Esophagus squamous epithelium (tissue), 5 donors: ENCODE measurements at regions not wholly inside any gene's neighbourhood (a gene's known extent, or its start where the extent isn't known, plus 50 kb on each side); places are given as distances from the start of the nearest gene placed in this dataset.

Experiments used
- DNase-seq: peaks from one replicate; lab custom pipeline; 2025; lab: John Stamatoyannopoulos, UW
- H3K27ac ChIP-seq, 4 donors: fragments of 200-600 bp; sonication (generic); one replicate each; pipeline ENCODE4 v1.5.1; 2016 to 2019; ENCODE audit warnings: mild to moderate bottlenecking in 1 of 4
- H3K27me3 ChIP-seq, 4 donors: fragments of 200-600 bp; sonication (generic); 1 replicate in 3 of 4; 2 replicates in 1 of 4; pipeline versions ENCODE4 v1.5.1 to v1.6.0; 2017 to 2021; ENCODE audit warnings: antibody characterized with exemption in 1 of 4
- H3K36me3 ChIP-seq, 3 donors: fragments of 200-600 bp; sonication (generic); one replicate each; pipeline ENCODE4 v1.5.1; 2016 to 2019
- H3K4me1 ChIP-seq, 3 donors: fragments of 200-600 bp; sonication (generic); one replicate each; pipeline ENCODE4 v1.5.1; 2017 to 2019
- H3K4me3 ChIP-seq, 4 donors: fragments of 200-600 bp; sonication (generic); 1 replicate in 3 of 4; 2 replicates in 1 of 4; pipeline ENCODE4 v1.5.1; 2016 to 2019; ENCODE audit warnings: mild to moderate bottlenecking in 2 of 4, moderate library complexity in 1 of 4
- H3K9me3 ChIP-seq, 3 donors: fragments of 200-600 bp; sonication (generic); one replicate each; pipeline ENCODE4 v1.5.1; 2016 to 2019
- POLR2A ChIP-seq, 4 donors: fragments of 450-650 bp; IDR thresholded peaks; one replicate each; pipeline ENCODE4 v1.6.1; 2017; ENCODE audit warnings: antibody characterized with exemption in 4 of 4, mild to moderate bottlenecking in 4 of 4, moderate library complexity in 3 of 4
- WGBS, 2 donors: methylation state at CpG; one replicate each; pipeline ENCODE4 v1.1.5; 2018; 5-methylcytosine and 5-hydroxymethylcytosine counted together
- intact Hi-C: fragments of 100-400 bp; cut with DNase I; formaldehyde crosslinking; loops from one replicate; pipeline ENCODE4 v1.15.0; 2022
- TF ChIP-seq, protein P1 (sequence below), 6 experiments: fragments of 450-650 bp in 4 of 6; fragments of 200-600 bp in 2 of 6; sonication (generic) in 2 of 6; IDR thresholded peaks; one replicate each; pipeline ENCODE4 v1.5.1; 2016 to 2019; ENCODE audit warnings: antibody characterized with exemption in 6 of 6, mild to moderate bottlenecking in 4 of 6, moderate library complexity in 4 of 6
- donor health status: DM: yes; HTN: yes; CAD: no.

DNA sequence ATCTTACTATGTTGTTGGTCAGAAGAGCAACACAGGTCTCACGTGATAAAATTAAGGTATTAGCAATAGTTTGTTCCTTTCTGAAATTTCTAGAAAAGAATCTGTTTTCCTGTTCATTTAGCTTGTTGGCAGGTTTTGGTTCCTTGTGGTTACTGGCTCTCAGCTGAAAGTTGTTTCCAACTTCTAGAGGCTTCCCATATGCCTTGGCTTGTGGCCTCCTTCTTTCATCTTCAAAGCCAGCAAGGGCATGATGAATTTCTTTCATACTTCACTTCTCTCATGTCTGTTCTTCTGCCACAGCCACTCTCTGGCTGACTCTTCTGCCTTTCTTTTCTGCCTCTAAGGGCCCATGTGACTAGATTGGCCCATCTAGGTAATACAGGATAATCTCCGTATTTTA lies 193.7 kb downstream of the TRIB2 start:
- intact Hi-C loops = no loop called here
- 70 to 81% methylated on average over 2 of the region's 2 CpGs for WGBS, 2 donors
- no peaks in the 10 kb centered on the region for H3K27me3 ChIP-seq

DNA sequence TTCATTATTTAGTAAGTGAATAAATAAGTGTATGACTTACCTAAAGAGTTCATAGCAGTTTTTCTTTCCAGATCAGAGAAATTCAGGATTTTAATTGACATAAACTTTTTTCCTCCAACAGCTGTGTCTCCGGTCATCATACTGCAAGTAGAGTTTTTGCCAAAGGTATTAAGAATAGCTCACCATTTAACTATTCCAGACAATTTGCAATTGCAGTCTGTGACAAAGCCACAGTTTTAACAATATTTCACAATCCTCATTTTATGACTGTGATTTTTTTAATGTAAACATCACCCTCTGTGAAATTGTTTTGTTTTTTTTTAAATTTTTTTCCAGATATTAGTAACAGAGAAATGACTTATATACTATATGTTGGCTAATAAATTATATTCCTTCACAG lies 199.1 kb downstream of the TRIB2 start:
- no peak for DNase-seq
- Histone ChIP-seq H3K27me3 (no peaks in the 10 kb centered on the region), H3K27ac (no peak overlapping the region), H3K36me3 (no peaks in the 10 kb centered on the region), H3K4me3 (no peak overlapping the region), H3K9me3 (no peaks in the 10 kb centered on the region), H3K4me1 (peaks cover 0 to 12% (median 10%) of the 10 kb centered on the region in 3 donors)
- intact Hi-C loops = no loop called here
- TF ChIP-seq, protein P1, sequence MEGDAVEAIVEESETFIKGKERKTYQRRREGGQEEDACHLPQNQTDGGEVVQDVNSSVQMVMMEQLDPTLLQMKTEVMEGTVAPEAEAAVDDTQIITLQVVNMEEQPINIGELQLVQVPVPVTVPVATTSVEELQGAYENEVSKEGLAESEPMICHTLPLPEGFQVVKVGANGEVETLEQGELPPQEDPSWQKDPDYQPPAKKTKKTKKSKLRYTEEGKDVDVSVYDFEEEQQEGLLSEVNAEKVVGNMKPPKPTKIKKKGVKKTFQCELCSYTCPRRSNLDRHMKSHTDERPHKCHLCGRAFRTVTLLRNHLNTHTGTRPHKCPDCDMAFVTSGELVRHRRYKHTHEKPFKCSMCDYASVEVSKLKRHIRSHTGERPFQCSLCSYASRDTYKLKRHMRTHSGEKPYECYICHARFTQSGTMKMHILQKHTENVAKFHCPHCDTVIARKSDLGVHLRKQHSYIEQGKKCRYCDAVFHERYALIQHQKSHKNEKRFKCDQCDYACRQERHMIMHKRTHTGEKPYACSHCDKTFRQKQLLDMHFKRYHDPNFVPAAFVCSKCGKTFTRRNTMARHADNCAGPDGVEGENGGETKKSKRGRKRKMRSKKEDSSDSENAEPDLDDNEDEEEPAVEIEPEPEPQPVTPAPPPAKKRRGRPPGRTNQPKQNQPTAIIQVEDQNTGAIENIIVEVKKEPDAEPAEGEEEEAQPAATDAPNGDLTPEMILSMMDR (IDR thresholded peaks at IDR 0.05) = no peak
- no peak for TF ChIP-seq POLR2A (IDR thresholded peaks at IDR 0.05)
- 79 to 96% methylated on average over 1 of the region's 1 CpG for WGBS, 2 donors

More for the DNA sequence above, 193.7 kb downstream of the TRIB2 start:
- H3K27ac ChIP-seq = no peak overlapping the region
- no peak overlapping the region for H3K4me3 ChIP-seq
- H3K36me3 ChIP-seq = no peaks in the 10 kb centered on the region
- TF ChIP-seq, protein P1 (IDR thresholded peaks at IDR 0.05) = no peak
- no peak for TF ChIP-seq POLR2A (IDR thresholded peaks at IDR 0.05)
- DNase-seq = no peak
- no peaks in the 10 kb centered on the region for H3K9me3 ChIP-seq
- no peaks in the 10 kb centered on the region for H3K4me1 ChIP-seq

DNA sequence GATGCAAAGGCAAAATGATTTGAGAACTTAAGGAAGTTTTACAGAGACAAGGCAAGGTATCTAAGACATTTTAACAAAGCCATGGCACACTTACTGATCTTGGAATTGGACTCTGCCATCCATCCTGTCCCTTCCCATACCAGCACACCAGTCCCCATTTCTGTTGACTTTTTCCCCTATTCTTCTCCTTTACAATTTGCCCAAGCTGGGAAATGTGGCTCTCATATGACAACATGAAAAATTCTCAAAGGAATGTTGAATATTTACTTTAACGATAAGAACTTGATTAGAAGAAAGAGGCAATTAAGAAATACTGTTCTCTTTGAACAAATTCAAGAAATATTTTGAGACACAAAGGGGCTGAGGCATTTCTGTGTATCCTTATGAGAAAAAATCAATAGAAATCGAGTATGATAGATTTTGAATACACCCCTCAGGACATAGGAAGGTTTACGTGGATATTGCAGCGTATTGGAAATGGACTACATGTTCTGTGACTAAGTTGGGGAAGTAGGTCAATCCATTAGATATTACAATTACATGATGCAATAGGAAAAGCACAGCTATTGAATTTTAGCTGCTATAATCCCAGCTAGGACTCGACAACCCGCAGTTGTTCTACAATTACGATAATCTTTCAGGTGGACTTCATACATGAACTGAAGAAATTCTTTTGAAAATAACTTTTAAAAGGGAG lies 201.6 kb downstream of the TRIB2 start:
- 53 to 56% methylated on average over 7 of the region's 7 CpGs for WGBS, 2 donors
- Histone ChIP-seq H3K4me1 (peaks cover 0 to 12% (median 10%) of the 10 kb centered on the region in 3 donors), H3K4me3 (no peak overlapping the region), H3K36me3 (no peaks in the 10 kb centered on the region), H3K27me3 (no peaks in the 10 kb centered on the region), H3K27ac (peak overlapping the region in 3 of 4 donors; percentile 24 to 73 (median 26)), H3K9me3 (no peaks in the 10 kb centered on the region)
- TF ChIP-seq, protein P1 (IDR thresholded peaks at IDR 0.05) = no peak
- TF ChIP-seq POLR2A (IDR thresholded peaks at IDR 0.05) = no peak
- intact Hi-C loops = no loop called here
- no peak for DNase-seq

DNA sequence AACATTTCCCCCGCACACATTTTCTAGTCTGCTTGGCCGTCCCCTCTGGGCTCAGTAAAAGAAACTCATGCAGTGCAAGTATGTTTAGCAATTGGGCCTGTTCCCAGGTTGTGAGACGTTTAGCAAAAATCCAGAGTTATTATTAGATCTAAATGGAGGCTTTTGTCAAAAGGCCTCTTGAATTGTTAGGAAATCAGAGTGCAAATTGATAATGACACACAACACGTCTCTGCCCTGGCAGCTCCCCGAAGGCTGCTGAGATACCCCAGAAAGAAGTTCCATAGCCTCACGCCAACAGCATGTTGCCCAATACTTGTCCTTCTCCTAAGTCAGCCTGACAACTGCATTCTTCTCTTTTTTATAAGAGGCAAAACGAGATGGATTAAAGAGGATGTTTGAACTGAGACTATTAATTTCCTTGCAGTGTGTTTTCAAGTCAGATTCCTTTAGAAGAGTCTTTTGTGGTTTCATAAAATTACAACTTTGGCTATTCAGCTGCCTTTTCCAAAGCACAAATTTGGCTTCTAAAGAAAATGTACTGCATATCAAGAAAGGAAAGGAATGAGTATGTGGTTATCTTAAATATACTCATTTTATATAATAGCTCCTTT lies 202.2 kb downstream of the TRIB2 start:
- H3K4me3 ChIP-seq = no peak overlapping the region

DNA sequence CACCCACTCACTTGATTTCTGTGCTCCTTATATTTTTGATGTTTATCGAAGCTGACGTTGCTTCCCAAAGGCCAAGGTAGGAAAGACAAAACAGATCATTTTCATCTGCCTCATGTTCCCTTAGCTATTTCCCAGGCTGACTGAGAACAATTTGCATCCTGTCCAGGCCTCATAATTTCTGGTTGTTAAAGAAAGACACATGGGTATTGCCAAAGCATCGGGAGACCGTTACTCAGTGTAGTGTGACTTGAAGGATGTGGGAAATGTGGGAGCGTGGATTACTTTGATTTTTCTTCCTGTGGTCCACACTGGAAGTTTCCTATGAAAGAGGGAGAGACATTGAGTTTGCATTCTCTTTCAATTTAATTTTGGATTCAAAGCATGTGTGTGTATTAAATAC lies 204.6 kb downstream of the TRIB2 start:
- TF ChIP-seq, protein P1 (IDR thresholded peaks at IDR 0.05) = no peak
- TF ChIP-seq POLR2A (IDR thresholded peaks at IDR 0.05) = no peak
- Histone ChIP-seq H3K27ac (no peak overlapping the region), H3K4me3 (no peak overlapping the region), H3K36me3 (no peaks in the 10 kb centered on the region), H3K9me3 (no peaks in the 10 kb centered on the region), H3K27me3 (no peaks in the 10 kb centered on the region), H3K4me1 (peaks cover 0 to 12% (median 10%) of the 10 kb centered on the region in 3 donors)
- WGBS, 2 donors = 89 to 90% methylated on average over 5 of the region's 5 CpGs
- intact Hi-C loops = no loop called here
- DNase-seq = no peak

More for the DNA sequence above, 202.2 kb downstream of the TRIB2 start:
- Histone ChIP-seq H3K4me1 (peaks cover 0 to 12% (median 10%) of the 10 kb centered on the region in 3 donors), H3K27ac (peak overlapping the region in 2 of 4 donors; percentile 26 to 73), H3K27me3 (no peaks in the 10 kb centered on the region), H3K9me3 (no peaks in the 10 kb centered on the region), H3K36me3 (no peaks in the 10 kb centered on the region)
- DNase-seq = no peak
- 15 to 22% methylated on average over 7 of the region's 7 CpGs for WGBS, 2 donors
- no peak for TF ChIP-seq POLR2A (IDR thresholded peaks at IDR 0.05)
- TF ChIP-seq, protein P1 (IDR thresholded peaks at IDR 0.05) = no peak
- intact Hi-C loops = no loop called here
